GM12874 (cell line): ENCODE measurements at regions not wholly inside any gene's neighbourhood (a gene's known extent, or its start where the extent isn't known, plus 50 kb on each side); places are given as distances from the start of the nearest gene placed in this dataset.

Experiments
- TF ChIP-seq, protein P1 (sequence below): IDR thresholded peaks from 2 replicates; pipeline ENCODE4 v1.5.1; 2011; ENCODE audit warnings: low read depth, mild to moderate bottlenecking, control low read depth, low read length, moderate library complexity; ENCODE audit not compliant: insufficient read depth

DNA sequence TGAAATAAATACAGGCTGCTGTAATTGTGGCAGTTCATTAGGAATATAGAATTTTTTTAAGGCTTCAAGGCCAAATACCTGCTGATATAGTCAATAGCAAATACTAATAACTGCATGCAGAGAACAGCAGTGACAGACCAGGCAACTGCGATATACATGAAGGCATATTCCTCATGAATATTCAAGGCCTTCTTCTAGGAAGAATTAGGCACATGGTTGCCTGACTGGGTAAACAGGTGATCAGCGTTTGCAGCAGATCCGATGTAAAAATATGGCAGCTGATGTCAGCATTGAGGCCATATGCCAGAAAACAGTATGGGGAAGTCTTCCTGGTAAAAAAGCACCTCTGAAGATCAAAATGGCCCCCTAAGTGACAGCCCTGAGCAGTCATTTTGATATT lies 629.7 kb downstream of the UQCRFS1 start:
- TF ChIP-seq, protein P1, sequence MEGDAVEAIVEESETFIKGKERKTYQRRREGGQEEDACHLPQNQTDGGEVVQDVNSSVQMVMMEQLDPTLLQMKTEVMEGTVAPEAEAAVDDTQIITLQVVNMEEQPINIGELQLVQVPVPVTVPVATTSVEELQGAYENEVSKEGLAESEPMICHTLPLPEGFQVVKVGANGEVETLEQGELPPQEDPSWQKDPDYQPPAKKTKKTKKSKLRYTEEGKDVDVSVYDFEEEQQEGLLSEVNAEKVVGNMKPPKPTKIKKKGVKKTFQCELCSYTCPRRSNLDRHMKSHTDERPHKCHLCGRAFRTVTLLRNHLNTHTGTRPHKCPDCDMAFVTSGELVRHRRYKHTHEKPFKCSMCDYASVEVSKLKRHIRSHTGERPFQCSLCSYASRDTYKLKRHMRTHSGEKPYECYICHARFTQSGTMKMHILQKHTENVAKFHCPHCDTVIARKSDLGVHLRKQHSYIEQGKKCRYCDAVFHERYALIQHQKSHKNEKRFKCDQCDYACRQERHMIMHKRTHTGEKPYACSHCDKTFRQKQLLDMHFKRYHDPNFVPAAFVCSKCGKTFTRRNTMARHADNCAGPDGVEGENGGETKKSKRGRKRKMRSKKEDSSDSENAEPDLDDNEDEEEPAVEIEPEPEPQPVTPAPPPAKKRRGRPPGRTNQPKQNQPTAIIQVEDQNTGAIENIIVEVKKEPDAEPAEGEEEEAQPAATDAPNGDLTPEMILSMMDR = no peak

DNA sequence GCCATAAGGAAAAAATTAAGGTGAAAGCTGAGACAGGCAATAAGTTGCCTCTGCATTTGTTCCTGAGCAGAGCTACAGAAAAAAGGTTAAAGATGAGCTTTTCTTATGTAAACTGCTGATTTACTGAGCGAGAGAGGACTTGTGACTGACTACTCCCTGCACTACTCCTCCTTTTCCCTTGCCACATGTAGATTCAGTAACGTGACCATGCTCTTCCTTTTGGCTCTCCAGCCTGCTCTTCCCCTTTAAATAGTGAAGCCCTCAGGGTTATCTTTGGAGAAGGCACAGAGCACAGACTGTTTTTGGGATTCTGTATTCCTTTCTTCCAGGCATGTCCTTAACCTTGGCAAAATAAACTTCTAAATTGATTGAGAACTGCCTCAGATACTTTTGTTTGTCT lies 630.2 kb downstream of the UQCRFS1 start:
- TF ChIP-seq, protein P1 = no peak

DNA sequence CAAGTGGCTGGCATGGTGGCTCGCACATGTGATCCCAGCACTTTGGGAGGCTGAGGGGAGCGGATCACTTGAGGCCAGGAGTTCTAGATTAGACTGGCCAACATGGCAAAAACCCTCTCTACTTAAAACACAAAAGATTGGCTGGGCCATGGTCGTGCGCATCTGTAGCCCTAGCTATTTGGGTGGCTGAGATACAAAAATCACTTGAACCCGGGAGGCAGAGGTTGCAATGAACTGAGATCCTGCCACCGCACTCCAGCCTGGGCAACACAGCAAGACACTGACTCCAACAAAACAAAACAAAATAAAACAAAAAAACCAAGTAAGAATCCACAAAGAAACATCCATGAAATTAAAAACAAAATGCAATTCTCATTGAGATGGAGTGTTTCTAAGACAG lies 630.6 kb downstream of the UQCRFS1 start:
- TF ChIP-seq, protein P1 = no peak

DNA sequence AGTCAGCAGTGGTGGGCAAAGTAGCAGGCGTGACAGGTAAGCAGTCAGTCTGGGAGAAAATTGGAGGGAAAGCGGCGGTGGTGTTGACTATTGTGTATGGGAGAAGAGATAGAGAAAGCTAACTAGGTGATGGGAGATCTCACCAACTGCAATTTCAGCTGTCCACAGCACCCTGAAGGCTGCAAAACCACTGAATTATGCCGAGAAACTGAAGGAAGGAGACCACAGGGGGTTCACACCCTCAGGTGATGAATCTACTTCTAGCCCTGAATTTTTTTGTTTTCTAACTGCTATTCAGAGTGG lies 631.5 kb downstream of the UQCRFS1 start:
- TF ChIP-seq, protein P1 = no peak

DNA sequence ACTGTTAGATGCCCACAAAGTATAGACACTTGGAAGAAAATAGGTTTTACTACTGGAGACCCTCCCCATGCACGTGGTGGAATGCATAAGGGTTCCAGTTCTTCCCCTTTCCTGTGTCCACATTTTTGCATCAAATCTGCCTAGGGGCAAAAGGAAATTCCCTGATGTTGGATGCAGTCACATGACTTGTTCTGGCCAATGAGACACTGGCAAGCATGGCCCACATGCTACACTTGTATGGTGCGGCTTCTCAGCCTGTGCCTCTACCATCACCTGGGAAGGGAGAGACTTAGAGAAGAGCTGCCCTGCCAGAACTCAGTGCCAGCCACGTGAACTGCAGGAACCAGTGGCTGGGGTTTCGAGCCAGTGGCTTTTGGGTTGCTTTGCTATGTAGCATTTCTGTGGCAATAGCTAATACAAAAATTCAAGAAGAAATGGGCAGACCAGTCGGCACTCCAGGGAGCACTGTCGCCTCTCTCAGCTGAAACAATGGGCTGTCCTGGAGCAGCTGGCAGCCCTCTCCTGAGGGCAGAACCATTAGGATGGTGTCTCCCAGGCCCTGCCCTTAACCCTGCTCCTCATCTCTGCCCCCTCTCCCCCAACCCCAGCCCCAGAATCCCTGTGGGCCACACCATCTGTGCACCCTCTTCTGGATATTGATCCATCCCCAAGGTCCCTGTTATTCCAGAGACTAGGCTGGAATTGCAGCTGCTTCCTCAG lies 634.0 kb downstream of the UQCRFS1 start:
- TF ChIP-seq, protein P1 = no peak

DNA sequence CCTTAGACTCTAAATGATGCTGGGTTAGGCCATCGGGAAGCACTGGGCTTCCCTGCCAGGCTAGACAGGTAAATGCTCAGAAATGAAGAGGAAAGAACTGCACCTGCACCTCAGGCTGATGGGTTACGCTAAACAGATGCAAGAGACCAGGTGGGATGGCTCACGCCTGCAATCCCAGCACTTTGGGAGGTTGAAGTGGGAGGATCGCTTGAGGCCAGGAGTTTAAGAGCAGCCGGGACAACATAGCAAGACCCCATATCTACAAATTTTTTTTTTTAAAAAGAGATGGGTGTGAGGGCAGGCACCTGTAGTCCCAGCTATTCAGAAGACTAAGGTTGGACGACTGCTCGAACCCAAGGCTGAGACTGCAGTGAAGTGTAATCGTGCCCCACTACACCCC lies 634.7 kb downstream of the UQCRFS1 start:
- TF ChIP-seq, protein P1 = no peak

DNA sequence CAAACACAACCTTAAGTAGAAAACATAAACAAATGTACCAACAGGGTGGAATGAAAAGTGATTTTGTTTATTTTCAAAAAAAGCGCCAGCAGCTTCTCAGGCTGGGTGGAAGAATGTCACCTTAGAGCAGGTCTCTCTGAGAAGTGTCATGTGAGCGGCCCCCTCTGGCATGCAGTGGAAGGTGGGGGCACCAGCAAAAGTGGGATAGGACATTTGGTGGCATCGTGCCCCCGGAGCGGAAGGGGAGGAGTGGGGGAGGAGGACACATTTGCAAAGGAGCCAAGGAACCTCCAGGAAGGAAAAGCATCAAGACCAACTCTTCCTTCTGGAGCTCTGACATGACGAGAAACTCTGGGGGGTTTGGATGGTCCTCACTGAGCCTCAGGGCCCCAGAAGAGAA lies 635.3 kb downstream of the UQCRFS1 start:
- TF ChIP-seq, protein P1 = no peak
